Dendritic cell treated with granulocyte-macrophage colony-stimulating factor and Interleukin-4, amounts not matched to agents 40 ng/mL and 50 ng/mL, for 4 days (primary cell): ENCODE measurements at regions not wholly inside any gene's neighbourhood (a gene's known extent, or its start where the extent isn't known, plus 50 kb on each side); places are given as distances from the start of the nearest gene placed in this dataset.
"Not testable (repeated sequence)": the region's sequence is repeated elsewhere in the genome, so short reads cannot be mapped to it uniquely, and the experiment has no call there.

Experiments used
- H3K27ac Mint-ChIP-seq: one replicate; pipeline ENCODE4 v1.8.0; 2022; ENCODE audit warnings: mild to moderate bottlenecking, mixed read lengths
- H3K27me3 Mint-ChIP-seq: one replicate; pipeline ENCODE4 v1.8.0; 2022; ENCODE audit warnings: mild to moderate bottlenecking, mixed read lengths
- H3K36me3 Mint-ChIP-seq: one replicate; pipeline ENCODE4 v1.8.0; 2022; ENCODE audit warnings: low read depth, mixed read lengths
- H3K4me1 Mint-ChIP-seq: one replicate; pipeline ENCODE4 v1.8.0; 2022; ENCODE audit warnings: low read depth, mixed read lengths
- H3K4me3 Mint-ChIP-seq: one replicate; pipeline ENCODE4 v1.8.0; 2022; ENCODE audit warnings: mild to moderate bottlenecking, moderate library complexity, mixed read lengths
- H3K9me3 Mint-ChIP-seq: one replicate; pipeline ENCODE4 v1.8.0; 2022; ENCODE audit warnings: mixed read lengths
- intact Hi-C: fragments of 100-400 bp; cut with micrococcal nuclease; formaldehyde crosslinking; loops from one replicate; pipeline ENCODE4 v1.15.0; 2022

DNA sequence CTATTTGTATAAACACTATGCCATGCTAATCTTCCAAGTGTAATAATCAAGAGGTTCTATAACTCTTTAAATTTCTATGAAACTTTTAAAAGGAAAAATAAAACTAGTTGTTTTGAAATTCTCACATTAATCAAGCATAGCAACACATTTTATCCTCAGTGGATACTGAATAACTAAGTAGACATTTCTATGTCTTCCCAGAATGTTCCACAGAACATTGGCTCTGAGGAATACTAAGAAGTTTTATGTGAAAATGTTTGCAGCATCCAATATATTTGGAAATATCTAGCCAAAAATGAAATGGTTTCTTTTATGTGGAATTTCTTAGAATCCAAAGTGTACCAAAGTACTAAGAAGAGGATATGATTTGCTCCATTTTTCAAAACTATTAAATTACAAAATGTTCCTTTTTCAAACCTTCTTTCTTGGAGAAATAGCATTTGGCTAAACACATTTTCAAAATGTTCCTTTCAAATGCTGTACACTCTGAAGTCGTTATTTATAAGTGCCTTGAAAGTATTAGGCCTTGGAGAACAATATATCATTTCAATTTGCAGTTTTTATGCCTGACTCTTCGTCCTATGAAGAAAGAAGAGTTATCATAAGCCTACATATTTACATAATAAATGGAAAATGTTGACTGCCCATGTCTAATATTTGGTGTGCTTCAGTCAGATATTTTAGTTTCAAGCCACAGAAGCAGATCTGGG lies 175.6 kb upstream of the COX7C start:
- Mint-ChIP-seq H3K4me1 (no peaks in the 10 kb centered on the region), H3K4me3 (no peak overlapping the region), H3K36me3 (no peaks in the 10 kb centered on the region), H3K9me3 (no peaks in the 10 kb centered on the region), H3K27me3 (no peaks in the 10 kb centered on the region), H3K27ac (no peak overlapping the region)
- intact Hi-C loops: no loop called here

- intact Hi-C loops: no loop called here
- Mint-ChIP-seq H3K4me3 (no peak overlapping the region), H3K27me3 (no peaks in the 10 kb centered on the region), H3K9me3 (no peaks in the 10 kb centered on the region), H3K27ac (no peak overlapping the region), H3K36me3 (no peaks in the 10 kb centered on the region), H3K4me1 (no peaks in the 10 kb centered on the region)
Observed at GRCh38 chr5:86447362-86447761, 170.4 kb upstream of the COX7C start.

DNA sequence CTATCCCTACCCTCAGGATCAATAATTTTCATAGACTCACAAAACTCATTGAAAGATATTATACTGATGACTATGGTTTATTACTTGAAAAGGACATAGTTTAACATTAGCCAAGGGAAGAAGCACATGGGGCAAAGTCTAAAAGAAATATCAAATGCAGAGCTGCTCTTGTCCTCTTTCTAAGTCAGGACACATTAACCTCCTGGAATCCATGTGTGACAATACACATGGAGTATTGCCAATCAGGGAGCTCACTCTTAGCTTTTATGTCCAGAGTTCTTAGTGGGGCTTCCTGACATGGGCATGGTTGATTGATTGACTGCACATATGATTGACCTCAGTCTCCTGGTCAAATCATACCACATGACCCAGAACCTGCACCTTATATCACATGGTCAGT lies 165.5 kb upstream of the COX7C start:
- no peak overlapping the region for H3K27ac Mint-ChIP-seq
- no peak overlapping the region for H3K4me3 Mint-ChIP-seq
- H3K36me3 Mint-ChIP-seq: no peaks in the 10 kb centered on the region
- peaks cover 8% of the 10 kb centered on the region for H3K9me3 Mint-ChIP-seq
- no peaks in the 10 kb centered on the region for H3K27me3 Mint-ChIP-seq
- intact Hi-C loops: no loop called here
- H3K4me1 Mint-ChIP-seq: no peaks in the 10 kb centered on the region

GRCh38 chr5:86460519-86460918 lies 157.2 kb upstream of the COX7C start:
- Mint-ChIP-seq H3K36me3 (no peaks in the 10 kb centered on the region), H3K4me3 (no peak overlapping the region), H3K9me3 (peaks cover 73% of the 10 kb centered on the region), H3K27me3 (no peaks in the 10 kb centered on the region), H3K4me1 (no peaks in the 10 kb centered on the region), H3K27ac (no peak overlapping the region)
- intact Hi-C loops: no loop called here

DNA sequence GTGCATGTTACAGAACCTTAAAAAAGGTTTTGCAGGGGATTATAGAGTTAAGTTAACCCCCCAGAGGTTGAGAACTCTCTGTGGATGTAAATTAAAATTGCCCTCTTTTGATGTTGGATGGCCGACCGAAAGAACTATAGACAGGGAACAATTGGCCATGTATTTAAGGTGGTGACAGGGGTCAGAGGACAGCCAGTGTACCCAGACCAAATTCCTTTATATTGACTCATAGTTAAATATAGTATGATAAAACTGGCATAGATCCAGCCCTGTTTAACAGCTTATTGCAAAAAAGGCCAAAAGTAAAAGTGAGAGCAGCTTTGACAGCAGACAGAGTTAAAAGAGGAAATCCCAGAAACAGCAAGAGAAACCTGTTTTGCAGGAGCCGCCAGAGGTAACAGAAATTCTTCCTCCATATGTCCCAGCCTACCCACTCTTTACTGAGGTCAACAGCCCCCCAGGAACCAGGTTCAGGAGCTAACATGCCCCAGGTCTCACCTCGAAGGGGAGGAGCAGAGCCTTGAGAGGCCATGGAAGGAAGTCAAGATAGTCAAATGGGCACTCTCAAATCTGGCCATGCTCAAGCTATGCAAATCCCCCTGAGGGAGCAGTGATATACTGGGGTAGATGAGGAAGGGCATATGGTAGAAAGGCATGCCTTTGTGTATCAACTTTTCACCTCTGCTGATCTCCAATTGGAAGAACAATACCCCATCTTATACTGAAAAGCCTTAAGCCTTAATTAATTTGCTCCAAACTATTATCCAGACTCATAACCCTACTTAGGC lies 156.4 kb upstream of the COX7C start:
- Mint-ChIP-seq H3K4me3 (no peak overlapping the region), H3K27ac (no peak overlapping the region), H3K9me3 (peaks cover 76% of the 10 kb centered on the region), H3K27me3 (no peaks in the 10 kb centered on the region), H3K36me3 (no peaks in the 10 kb centered on the region), H3K4me1 (no peaks in the 10 kb centered on the region)
- intact Hi-C loops: no loop called here

- no peaks in the 10 kb centered on the region for H3K36me3 Mint-ChIP-seq
- H3K27me3 Mint-ChIP-seq: no peaks in the 10 kb centered on the region
- no peak overlapping the region for H3K4me3 Mint-ChIP-seq
- peaks cover 91% of the 10 kb centered on the region for H3K9me3 Mint-ChIP-seq
- intact Hi-C loops: no loop called here
- no peaks in the 10 kb centered on the region for H3K4me1 Mint-ChIP-seq
- no peak overlapping the region for H3K27ac Mint-ChIP-seq
Observed at GRCh38 chr5:86463339-86463738, 154.4 kb upstream of the COX7C start.

- H3K36me3 Mint-ChIP-seq: no peaks in the 10 kb centered on the region
- intact Hi-C loops: no loop called here
- H3K27ac Mint-ChIP-seq: no peak overlapping the region
- H3K9me3 Mint-ChIP-seq: peaks cover 78% of the 10 kb centered on the region
- no peak overlapping the region for H3K4me3 Mint-ChIP-seq
- H3K4me1 Mint-ChIP-seq: no peaks in the 10 kb centered on the region
- H3K27me3 Mint-ChIP-seq: no peaks in the 10 kb centered on the region
Observed at GRCh38 chr5:86465052-86465838, 152.5 kb upstream of the COX7C start.

DNA sequence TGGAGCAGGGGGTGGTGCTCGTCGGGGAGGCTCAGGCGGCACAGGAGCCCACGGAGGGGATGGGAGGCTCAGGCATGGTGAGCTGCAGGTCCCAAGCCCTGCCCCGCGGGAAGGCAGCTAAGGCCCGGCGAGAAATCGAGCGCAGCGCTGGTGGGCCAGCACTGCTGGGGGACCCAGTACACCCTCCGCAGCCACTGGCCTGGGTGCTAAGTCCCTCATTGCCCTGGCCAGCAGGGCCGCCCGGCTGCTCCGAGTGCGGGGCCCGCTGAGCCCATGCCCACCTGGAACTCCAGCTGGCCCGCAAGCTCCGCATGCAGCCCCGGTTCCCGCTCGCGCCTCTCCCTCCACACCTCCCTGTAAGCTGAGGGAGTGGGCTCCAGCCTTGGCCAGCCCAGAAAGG lies 151.0 kb upstream of the COX7C start:
- H3K4me1 Mint-ChIP-seq, H3K27me3 Mint-ChIP-seq, H3K36me3 Mint-ChIP-seq, H3K27ac Mint-ChIP-seq, H3K4me3 Mint-ChIP-seq, intact Hi-C loops: not testable (repeated sequence)
- peaks cover 63% of the 10 kb centered on the region for H3K9me3 Mint-ChIP-seq

DNA sequence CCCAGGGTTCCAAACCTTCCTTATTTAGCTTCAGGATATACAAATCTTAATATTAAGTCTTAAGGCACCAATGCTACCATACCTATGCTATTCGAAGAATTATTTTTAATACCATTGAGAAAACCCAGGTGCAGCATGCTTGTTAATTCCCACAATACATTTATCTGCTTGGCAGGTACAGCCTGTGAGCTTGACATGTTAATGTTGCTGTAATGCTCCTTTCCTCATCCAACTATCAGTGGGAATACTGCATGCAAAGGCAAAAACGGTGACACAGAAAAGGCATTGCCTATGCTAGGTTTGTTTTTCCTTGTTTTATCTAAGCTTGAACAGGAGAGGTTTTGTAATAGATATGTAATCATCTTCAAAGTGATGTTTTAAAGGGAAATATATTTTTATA lies 135.7 kb upstream of the COX7C start:
- Mint-ChIP-seq H3K27ac (no peak overlapping the region), H3K4me1 (no peaks in the 10 kb centered on the region), H3K36me3 (no peaks in the 10 kb centered on the region), H3K4me3 (no peak overlapping the region), H3K9me3 (peaks cover 14% of the 10 kb centered on the region), H3K27me3 (no peaks in the 10 kb centered on the region)
- intact Hi-C loops: no loop called here

DNA sequence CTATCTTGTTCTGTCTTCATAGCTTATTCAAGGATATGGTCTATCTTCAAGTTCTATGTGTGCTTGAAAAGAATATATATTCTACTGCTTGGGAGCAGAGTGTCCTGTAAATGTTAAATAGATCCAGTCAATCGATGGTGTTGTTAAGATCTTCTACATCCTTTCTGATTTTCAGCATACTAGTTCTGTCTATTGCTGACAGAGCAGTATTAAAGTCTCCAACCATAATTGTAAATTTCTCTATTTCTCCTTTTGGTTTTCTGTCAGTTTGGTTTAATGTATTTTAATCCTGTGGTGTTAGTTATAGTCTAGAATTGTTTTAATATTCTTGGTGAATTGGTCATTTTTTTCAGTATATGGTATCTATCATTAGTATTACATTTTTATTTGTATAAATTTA lies 124.0 kb upstream of the COX7C start:
- no peak overlapping the region for H3K27ac Mint-ChIP-seq
- H3K9me3 Mint-ChIP-seq: peaks cover 8% of the 10 kb centered on the region
- H3K27me3 Mint-ChIP-seq: no peaks in the 10 kb centered on the region
- H3K4me1 Mint-ChIP-seq: no peaks in the 10 kb centered on the region
- H3K4me3 Mint-ChIP-seq: no peak overlapping the region
- intact Hi-C loops: no loop called here
- no peaks in the 10 kb centered on the region for H3K36me3 Mint-ChIP-seq

DNA sequence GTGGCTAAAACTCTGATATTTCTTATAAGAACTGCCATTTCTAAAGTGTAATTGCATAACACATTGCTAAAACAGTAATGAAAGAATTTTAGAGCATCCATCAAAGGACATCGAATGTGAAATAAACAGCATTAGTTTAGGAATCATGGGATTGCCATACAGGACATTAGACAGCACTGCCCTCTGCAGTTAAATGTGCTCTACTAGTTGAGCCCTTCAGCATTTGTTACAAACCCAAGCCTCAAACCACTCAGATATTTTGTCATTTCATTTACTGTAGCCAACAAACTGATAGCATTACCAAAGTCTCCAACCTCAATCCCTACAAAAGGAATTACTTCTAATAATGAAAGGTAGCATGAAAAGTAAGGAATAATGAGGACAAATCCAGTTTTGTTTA lies 116.8 kb upstream of the COX7C start:
- no peak overlapping the region for H3K4me3 Mint-ChIP-seq
- intact Hi-C loops: no loop called here
- no peaks in the 10 kb centered on the region for H3K9me3 Mint-ChIP-seq
- no peak overlapping the region for H3K27ac Mint-ChIP-seq
- no peaks in the 10 kb centered on the region for H3K4me1 Mint-ChIP-seq
- no peaks in the 10 kb centered on the region for H3K27me3 Mint-ChIP-seq
- H3K36me3 Mint-ChIP-seq: no peaks in the 10 kb centered on the region

DNA sequence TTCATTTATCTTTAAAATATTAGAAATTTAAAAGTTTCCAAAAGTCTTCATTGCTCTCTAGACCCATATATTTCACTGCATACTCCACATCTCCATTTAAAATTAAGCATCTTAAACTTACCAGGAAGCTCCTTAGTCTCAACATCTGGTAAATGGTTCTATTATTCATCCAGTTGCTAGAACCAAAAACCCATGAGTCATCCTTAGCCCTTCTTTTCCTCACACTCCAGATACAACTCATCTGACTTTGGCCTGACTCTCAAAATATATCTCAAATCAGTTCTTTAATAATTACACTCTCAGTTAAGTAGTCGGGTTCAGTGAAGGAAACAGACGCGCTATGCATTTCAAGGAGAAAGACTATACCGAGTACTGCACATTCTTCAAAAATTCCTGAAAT lies 110.2 kb upstream of the COX7C start:
- H3K9me3 Mint-ChIP-seq: peaks cover 30% of the 10 kb centered on the region
- intact Hi-C loops: no loop called here
- no peak overlapping the region for H3K27ac Mint-ChIP-seq
- no peaks in the 10 kb centered on the region for H3K36me3 Mint-ChIP-seq
- H3K27me3 Mint-ChIP-seq: no peaks in the 10 kb centered on the region
- no peak overlapping the region for H3K4me3 Mint-ChIP-seq
- H3K4me1 Mint-ChIP-seq: no peaks in the 10 kb centered on the region

DNA sequence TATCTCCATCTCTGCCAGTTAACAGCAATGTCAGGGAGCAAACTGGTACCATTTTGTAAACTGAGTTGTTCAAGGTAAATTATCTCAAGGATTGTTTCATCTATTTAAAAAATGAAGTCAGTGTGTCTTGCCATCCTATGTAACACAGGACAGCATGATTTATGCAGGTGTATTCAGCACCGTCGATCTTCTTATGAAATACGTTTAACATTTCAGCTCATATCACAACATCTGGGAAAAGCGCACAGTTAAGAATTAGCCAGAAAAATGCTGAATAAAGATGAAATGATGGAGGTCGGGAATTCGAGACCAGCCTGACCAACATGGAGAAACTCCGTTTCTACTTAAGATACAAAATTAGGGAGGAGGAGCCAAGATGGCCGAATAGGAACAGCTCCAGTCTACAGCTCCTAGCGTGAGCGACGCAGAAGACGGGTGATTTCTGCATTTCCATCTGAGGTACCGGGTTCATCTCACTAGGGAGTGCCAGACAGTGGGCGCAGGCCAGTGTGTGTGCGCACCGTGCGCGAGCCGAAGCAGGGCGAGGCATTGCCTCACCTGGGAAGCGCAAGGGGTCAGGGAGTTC lies 107.3 kb upstream of the COX7C start:
- H3K9me3 Mint-ChIP-seq: peaks cover 30% of the 10 kb centered on the region
- H3K4me1 Mint-ChIP-seq, intact Hi-C loops, H3K27ac Mint-ChIP-seq, H3K27me3 Mint-ChIP-seq, H3K4me3 Mint-ChIP-seq, H3K36me3 Mint-ChIP-seq: not testable (repeated sequence)

DNA sequence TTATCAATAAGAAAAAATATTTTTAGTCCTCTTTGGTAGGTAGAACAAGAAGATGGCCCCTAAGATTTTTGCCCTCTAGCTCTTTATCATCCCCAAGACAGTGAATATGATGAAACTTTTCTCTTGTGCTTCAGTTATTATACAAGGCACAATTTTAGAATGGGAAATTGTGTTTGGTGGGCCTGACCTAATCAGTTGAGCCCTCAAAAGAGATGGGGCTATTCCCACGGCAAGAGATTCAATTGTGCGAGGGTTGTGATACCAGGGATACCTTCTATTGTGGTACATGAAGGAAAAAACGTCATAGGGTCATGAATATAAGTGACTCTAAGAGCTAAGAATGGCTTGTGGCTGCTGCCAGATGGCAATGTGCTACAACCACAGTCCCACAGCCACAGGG lies 94.0 kb upstream of the COX7C start:
- intact Hi-C loops: no loop called here
- H3K4me3 Mint-ChIP-seq: no peak overlapping the region
- peaks cover 10% of the 10 kb centered on the region for H3K9me3 Mint-ChIP-seq
- no peak overlapping the region for H3K27ac Mint-ChIP-seq
- no peaks in the 10 kb centered on the region for H3K27me3 Mint-ChIP-seq
- no peaks in the 10 kb centered on the region for H3K36me3 Mint-ChIP-seq
- H3K4me1 Mint-ChIP-seq: no peaks in the 10 kb centered on the region
